ENCODE measurements at regions not wholly inside any gene's neighbourhood (a gene's known extent, or its start where the extent isn't known, plus 50 kb on each side); places are given as distances from the start of the nearest gene placed in this dataset.
"Not testable (repeated sequence)": the region's sequence is repeated elsewhere in the genome, so short reads cannot be mapped to it uniquely, and the experiment has no call there.

DNA sequence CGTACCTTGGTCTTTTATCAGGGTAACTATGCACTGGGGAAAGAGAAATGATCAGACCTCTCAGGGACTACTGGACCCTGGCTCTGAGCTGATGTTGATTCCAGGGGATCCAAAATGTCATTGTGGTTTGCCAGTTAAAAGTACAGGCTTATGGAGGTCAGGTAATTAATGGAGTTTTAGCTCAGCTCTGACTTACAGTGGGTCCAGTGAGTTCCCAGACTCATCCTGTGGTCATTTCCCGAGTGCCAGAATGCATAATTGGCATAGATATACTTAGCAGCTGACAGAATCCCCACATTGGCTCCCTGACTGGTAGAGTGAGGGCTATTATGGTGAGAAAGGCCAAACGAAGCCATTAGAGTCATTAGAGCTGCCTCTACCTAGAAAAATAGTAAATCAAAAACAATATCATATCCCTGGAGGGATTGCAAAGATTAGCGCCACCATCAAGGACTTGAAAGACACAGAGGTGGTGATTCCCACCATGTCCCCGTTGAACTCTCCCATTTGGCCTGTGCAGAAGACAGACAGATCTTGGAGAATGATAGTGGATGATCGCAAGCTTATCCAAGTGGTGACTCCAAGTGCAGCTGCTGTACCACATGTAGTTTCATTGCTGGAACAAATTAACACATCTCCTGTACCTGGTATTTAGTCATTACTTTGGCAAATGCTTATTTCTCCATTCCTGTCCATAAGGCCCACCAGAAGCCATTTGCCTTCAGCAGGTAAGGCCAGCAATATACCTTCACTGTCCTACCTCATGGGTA lies 152.4 kb downstream of the THBS2 start:
- no peak for DNase-seq (ENCODE audit: low spot score)

DNA sequence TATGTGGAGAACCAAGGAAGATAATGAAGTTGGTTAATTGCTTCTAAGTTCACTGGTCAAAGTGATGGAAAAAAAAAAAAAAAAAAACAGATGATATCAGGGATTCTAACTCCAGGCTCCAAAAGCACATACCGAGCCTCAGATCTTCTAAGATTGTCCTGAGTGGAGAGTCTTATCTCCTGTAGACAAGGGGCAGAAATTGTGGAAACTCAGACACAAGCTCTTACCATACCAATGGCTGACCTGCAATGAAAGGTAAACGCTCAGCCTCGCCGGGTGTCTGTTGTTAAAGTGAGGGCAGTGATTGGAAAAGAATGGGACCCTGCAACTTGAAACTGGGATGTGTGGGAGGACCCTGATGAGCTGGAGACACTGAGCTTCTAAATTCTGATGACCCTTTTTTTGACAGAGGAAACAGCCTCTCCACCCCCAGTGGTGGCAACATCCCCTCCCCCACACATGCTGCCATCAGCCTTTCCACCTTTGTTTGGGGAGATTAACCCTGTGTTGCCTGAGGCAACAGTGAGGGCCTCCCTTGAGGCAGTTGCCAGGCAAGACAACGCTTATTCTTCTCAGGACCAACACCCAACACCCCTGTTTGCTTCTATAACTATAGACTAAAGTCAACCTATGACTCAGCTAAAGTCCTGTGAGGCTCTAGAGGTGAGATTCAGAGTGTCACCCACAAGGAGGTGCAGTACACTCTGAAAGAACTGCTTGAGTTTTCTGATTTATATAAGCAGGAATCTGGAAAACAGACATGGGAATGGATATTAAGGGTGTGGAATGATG lies 154.0 kb downstream of the THBS2 start:
- no peak for DNase-seq (ENCODE audit: low spot score)

DNA sequence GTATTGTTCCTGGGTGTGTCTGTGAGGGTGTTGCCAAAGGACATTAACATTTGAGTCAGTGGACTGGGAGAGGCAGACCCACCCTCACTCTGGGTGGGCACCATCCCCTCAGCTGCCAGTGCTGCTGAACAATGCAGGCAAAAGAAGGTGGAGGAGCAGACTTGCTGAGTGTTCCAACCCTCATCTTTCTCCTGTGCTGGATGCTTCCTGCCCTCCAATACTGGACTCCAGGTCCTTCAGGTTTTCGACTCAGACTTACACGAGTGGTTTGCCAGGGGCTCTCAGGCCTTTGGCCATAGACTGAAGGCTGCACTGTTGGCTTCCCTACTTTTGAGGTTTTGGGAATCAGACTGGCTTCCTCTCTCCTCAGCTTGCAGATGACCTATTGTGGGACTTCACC lies 155.0 kb downstream of the THBS2 start:
- not testable (repeated sequence) for DNase-seq (ENCODE audit: low spot score)

DNA sequence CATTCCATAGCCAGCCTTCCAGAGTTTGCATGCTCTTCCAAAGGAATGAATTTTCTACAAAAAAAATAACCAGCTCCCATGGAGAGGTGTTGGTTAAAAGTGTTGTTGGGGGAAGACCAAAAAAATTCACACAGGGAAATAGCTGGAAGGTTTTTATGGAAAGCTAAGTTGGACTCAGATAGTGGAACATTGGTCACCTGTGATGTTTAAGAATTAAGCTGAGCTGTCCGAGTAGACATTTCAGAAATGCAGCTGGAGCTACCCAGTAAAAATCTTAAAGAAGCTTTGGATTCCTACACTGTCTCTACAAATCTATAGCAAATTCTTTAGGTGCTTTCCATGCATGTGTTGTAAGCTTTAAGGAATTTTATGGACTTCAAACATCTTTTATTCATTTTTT lies 155.5 kb downstream of the THBS2 start:
- DNase-seq (ENCODE audit: low spot score), result no peak

- no peak for DNase-seq (ENCODE audit: low spot score)
Measured at GRCh38 chr6:169097381-169097959, 156.2 kb downstream of the THBS2 start.

DNA sequence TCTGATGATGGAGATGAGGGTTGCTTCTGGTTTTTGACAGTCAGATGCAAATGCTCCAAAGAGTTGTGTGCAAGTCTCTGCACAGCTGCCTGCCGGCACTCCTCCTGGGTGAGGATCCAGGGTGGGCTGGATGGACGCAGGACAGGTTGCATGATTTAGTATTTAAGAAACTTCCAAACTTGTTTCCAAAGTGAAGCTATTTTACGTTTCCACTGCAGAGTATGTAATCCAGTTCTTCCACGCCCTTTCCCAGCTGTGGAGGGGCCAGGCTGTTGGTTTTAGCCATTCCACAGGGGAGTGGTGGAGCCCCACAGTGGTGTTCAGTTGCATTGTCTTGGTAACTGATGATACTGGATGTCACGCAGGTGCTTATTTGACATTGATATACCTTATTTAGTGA lies 157.3 kb downstream of the THBS2 start:
- DNase-seq (ENCODE audit: low spot score), result no peak

DNA sequence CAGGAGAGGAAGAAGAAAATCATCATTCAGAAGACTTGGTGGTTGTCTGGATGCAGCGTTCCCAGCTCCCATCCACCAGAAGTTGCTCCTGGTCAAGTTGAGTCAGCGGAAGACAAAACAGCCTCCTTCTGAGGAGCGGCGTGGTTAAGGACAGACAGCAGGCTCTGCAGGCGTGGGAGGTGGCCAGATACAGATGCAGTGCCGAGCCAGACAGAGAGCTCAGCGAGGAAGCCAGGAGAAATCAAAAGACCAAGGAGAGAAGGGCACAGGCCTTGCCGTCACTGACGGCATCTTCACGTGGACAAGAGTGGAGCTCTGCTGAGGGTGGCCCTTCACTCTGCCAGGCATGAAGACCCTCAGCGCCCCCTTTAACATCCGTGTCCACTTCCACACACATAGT lies 158.5 kb downstream of the THBS2 start:
- no peak for DNase-seq (ENCODE audit: low spot score)

GRCh38 chr6:169094552-169094950 lies 159.1 kb downstream of the THBS2 start:
- DNase-seq (ENCODE audit: low spot score), result no peak

DNA sequence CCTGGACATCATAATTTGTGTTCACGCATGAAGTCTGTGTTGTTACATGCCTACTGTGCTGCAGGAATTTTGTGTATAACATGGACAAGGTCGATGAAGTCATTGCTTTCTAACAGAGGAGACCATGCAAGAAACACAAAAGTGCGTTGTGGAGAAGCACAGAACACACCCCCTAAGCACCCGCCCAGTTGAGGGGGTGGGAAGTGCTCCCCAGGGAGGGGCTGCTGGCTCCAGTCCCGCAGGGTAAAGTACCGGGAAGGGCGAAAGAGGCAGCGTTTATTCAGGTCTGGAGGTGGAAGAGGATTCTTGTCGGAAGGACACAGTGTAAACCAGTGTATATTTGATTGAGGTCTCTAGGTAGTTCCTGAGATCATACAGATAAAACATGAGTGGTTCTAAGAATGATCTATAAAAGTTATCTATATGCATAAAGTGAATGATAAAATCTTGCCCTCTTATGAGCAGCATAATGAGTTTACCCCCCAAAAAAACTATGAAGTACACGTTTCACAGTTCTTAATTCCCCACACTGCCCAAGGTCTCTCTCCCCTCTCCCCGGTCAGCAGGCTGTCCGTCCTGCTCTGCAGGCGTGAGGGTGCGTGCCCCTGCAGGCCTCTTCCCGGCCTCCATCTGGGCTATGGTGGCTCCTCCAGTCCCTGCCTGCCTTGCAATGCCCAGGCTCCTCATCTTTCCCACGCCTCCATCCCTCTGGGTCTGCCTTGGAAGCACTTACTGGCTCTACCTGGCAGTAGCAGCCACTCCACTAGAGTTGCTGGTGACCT lies 159.7 kb downstream of the THBS2 start:
- no peak for DNase-seq (ENCODE audit: low spot score)

GRCh38 chr6:169093066-169093723 lies 160.5 kb downstream of the THBS2 start:
- DNase-seq (ENCODE audit: low spot score), result no peak

DNA sequence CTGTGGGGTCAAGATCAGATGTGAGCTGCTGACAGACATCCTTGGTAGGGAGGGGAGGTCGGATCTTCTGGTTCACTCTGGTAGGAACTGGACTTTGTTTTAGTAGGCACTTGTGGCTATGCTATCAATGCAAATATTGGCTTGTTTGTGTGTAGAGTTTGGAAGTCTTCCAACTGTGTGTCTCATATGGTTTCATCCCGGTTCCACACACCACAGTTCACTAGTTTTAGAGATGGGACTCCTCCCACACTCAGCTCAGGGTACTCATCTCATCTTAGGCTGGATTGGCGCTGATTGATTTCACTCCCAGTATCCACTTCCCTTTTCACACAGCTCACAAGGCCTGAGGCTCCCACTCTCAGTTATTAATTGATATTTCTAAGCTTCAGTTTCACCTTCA lies 161.3 kb downstream of the THBS2 start:
- DNase-seq (ENCODE audit: low spot score), result no peak

DNA sequence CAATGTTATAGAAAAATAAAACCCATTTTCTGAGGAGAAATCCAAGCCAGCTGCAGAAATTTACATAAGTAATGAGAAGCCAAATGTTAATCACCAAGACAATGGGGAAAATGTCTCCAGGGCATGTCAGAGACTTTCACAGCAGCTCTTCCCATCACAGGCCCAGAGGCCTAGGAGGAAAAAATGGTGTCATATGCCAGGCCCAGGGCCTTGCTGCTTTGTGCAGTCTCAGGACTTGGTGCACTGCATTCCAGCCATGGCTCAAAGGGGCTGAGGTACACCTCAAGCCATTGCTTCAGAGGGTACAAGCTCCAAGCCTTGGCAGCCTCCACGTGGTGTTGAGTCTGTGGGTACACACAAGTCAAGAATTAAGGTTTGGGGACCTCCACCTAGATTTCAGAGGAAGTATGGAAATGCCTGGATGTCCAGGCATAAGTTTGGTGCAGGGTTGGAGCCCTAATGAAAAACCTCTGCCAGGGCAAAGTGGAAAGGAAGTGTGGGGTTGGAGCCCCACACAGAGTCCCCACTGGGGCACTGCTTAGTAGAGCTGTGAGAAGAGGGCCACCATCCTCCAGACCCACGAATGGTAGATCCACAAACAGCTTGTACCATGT lies 163.0 kb downstream of the THBS2 start:
- not testable (repeated sequence) for DNase-seq (ENCODE audit: low spot score)

DNA sequence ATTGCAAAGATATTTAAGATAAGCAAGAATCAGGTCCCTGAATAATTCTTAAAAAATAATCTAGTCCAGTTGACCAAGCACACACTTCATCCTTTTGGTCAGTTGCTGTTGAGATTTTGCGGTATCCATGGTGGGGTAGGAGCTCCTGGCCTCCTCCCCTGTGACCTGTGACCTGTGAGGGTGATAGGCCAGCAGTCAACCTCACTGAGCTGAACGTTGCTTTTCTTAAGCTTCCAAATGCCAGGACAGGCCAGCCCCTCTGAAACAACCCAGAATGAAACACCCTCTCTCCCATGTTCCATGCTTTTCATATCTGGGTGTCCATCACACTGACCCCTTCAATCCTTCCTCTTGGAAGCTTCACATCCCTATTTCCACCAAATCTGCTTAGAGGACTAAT lies 164.9 kb downstream of the THBS2 start:
- DNase-seq (ENCODE audit: low spot score), result no peak

DNA sequence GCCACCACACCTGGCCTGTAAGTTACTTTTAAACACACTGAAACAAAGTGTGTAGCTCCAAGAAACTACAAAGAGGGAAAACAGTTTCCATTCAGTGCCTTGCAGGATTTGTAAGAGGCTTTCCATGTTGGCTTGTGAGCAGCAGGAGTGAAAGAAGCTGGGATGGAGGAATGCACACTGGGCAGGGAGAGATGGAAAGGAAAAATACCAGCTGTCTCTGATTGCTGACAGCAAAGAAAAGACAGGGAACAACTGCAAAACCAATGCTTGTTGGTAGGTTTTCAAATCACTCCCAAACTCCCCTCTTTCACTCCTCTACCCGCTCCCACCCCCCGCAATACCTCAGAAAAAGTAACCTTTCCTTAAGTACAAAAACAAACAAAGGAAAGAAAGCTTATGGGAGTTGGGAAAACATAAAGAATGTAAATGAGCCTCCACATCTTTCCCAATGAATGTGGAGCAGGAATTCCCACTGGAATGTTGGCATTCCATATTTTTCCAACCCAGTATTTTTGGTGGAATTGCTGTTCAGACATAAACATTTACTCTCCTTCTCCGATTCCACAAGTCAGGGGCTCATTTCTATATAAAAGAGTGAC lies 166.1 kb downstream of the THBS2 start:
- no peak for DNase-seq (ENCODE audit: low spot score)

DNA sequence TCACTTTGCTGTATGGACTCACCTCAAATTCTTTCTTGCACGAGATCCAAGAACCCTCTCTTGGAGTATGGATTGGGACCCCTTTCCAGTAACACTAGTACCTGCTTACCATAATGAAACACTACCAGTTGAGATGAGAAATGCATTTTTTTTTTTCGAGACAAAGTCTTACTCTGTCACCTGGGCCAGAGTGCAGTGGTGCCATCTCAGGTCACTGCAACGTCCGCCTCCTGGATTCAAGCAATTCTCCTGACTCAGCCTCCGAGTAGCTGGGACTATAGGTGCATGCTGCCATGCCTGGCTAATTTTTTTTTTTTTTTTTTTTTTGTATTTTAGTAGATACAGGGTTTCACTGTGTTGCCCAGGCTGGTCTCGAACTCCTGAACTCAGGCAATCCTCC lies 167.0 kb downstream of the THBS2 start:
- DNase-seq (ENCODE audit: low spot score), result not testable (repeated sequence)

DNA sequence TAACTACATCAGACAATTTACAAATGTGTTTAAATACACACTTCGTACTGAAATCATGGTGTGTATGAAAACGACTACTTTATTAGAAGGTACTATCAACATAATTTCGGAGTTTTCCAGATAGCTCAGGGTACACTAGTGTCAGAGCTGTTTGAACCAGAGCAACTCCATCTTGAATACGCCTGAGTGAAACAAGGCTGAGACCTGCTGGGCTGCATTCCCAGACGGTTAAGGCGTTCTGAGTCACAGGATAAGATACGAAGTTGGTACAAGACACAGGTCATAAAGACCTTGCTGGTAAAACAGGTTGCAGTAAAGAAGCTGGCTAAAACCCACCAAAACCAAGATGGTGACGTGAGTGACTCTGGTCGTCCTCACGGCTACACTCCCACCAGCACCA lies 167.6 kb downstream of the THBS2 start:
- no peak for DNase-seq (ENCODE audit: low spot score)

DNA sequence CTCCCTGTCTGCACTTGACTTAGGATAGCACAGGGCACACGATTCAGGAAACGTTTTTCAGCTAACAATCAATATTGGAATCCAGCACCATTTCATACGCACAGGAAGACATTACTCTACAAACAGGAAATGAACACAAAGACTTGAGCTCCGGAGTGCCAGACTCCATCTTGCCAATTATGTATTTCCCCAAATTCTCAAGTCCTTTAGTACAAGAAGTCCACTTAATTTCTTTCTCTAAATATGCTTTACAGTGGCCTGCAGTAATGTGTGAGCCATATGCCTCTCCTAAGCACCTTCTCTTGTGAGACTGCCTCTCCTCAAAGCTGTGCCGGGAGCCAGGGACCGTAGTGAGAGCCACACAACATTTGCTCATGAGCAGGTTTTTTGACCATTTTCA lies 168.2 kb downstream of the THBS2 start:
- DNase-seq (ENCODE audit: low spot score), result no peak

DNA sequence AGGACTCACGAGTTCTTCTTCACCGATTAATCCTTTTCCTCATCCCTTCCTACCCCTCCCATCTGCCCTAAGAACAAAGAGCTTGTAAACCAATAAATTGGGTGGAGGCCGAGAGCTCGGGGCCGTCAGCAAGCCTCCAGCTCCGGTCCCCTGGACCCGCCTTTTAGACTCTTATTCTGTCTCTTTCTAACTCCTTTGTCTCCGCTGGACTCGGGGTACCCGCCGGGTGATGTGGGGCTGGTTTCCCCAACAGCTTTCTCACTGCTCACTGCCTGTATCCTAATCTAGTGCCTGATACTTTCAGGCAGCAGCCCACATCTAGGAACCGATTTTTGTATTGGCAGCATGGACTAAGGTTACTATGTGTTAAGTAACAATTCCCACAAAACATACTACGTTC lies 169.1 kb downstream of the THBS2 start:
- not testable (repeated sequence) for DNase-seq (ENCODE audit: low spot score)

DNA sequence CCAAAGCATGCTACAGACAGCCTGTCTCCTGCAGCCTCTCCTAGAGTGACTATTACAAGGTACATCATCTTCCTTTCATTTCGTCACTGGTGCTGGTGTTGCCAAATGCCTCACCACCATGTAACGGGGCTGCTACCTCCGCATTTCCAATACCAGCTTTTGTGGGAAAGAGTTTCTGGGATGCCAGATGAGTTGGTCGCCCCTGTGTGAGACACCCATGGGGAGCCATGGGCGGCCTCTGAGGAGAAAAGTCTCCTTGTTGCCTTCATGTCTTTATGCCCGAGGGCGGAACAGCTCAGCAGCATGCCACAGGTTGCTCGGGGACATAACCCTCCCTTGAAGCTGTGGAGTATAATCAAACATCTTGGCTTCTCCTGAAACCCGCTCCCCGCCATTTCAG lies 169.6 kb downstream of the THBS2 start:
- DNase-seq (ENCODE audit: low spot score), result no peak

DNA sequence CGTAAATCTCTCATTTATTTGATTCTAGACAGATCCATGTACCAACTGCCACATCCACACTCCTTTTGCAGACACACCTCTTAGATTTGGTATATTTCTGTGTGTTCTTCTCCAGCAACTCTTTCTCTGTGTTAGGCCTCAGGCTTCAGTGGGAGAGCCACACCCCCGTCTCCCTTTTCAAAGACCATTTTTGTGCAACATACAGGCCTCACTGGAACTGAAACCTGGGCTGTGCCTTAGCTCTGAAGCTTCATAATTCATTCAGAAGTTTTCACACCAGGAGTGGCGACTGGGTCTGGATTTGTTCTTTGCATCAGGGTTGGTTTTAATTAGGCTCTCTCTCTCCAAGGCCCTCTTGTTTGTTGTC lies 170.2 kb downstream of the THBS2 start:
- no peak for DNase-seq (ENCODE audit: low spot score)
